ENCODE measurements at regions not wholly inside any gene's neighbourhood (a gene's known extent, or its start where the extent isn't known, plus 50 kb on each side); places are given as distances from the start of the nearest gene placed in this dataset.
"Not testable (repeated sequence)": the region's sequence is repeated elsewhere in the genome, so short reads cannot be mapped to it uniquely, and the experiment has no call there.

DNA sequence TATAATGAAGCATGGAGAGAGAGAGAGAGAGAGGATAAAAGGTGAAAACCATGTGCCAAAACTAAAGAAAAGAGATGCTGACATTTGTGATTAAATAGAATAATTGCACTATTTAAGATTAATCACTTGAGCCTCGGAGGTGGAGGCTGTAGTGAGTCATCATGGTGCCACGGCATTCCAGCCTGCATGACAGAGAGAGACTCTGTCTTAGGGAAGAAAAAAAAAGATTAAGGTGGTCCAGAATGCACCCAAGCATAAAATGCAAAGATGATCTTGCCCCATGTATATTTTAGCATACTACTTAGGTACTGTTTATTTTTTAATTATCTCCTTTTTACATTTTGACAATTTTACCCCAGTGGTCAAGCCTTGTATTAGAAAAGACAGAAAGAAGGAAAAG is 742.5 kb downstream of the SPATA31A1 start:
- DNase-seq; intact Hi-C loops (cut with DNase I); H3K27ac ChIP-seq; H3K4me3 ChIP-seq; H3K36me3 ChIP-seq; H3K9me3 ChIP-seq; H3K4me1 ChIP-seq; H3K27me3 ChIP-seq: not testable (repeated sequence)
- 22 to 29% methylated on average over 2 of the region's 2 CpGs for WGBS, 2 donors

DNA sequence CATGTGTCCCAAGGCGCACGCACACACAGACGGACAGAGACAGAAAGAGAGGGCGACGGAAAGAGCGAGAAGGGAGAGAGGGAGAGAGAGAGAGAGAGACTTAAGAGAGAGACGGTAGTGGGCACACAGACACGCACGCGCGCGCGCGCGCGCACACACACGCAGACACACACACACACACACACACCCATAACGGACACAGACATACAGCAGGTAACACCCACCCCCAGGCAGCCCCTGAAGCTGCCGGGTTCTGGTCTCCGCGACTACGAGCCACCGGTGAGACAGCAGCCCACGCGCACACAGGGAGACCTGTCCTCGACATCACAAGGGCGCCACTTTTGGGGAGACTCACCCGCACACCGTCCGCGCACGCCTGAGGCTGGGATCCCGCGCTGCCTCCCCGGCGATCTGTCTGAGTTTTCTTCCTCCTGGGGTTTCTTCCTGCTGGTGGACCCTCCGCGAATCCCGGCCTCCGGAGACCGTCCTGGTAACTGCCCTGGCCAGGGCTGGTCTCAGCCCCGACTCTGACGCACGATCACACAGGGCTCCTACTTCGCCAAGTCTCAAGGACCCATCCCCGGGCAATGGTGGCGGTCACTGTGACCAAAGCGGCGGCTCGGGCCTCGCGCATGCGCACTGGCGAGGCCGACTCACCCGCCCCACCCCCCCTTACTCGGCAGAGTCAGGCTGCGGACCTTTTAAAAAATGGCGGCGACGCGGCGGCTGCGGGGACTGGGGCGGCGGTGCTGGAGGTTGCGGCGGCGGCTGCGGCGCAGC is 750.7 kb downstream of the SPATA31A1 start:
- Histone ChIP-seq H3K27ac (peak overlapping the region in 3 of 4 donors; percentile 71 to 89 (median 73)), H3K4me3 (peak overlapping the region in 3 of 4 donors; percentile 28 to 72 (median 65))
- H3K9me3 ChIP-seq; DNase-seq; H3K27me3 ChIP-seq; H3K4me1 ChIP-seq; H3K36me3 ChIP-seq; intact Hi-C loops (cut with DNase I): not testable (repeated sequence)
- WGBS, 2 donors = no CpG with 5 or more reads among the region's 71 CpGs

DNA sequence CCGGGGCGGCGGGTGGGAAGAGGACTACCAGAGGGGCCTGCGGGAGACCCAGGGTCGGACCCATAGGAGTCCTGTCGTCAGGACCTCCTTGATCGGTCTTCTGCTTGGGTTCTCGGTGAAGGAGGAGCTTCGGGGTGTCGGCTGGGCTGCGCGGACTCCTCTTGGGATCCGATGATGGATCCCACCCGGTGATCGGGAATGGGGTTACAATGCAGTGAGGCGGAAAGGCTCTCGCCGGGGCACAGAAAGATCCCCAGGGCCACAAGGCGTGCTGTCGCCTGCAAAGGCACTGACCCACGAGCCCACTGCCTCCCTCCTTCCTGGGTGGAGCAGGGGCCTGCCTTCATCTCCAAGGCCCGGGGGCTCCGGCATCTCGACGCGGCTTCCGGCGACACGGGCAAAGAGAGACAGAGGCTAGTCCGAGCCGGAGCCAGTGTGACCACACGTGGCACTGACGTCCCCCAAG is 751.3 kb downstream of the SPATA31A1 start:
- H3K4me1 ChIP-seq; intact Hi-C loops (cut with DNase I); H3K36me3 ChIP-seq; H3K27me3 ChIP-seq; DNase-seq; H3K9me3 ChIP-seq: not testable (repeated sequence)
- peak overlapping the region in 3 of 4 donors; percentile 23 to 72 (median 65) for H3K4me3 ChIP-seq
- no CpG with 5 or more reads among the region's 33 CpGs for WGBS, 2 donors
- H3K27ac ChIP-seq = peak overlapping the region in 3 of 4 donors; percentile 34 to 89 (median 71)

DNA sequence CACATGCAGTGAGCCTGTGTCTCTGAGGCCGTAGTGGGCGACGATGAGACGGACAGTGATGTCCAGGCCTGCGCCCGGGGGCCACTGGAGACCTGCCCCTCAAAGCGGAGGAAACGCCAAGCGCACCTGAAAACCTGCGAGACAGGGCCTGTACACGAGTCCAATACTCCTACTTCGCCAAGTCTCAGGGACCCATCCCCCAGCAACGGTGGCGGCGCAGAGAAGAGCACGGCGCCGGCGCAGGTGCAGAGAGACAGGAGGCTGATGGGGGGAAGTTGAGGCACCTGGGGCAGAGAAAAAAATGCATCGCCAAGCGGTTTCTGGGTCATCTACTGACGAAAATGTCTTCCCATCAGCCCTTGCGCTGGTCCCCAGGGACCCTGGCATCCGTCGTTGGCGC is 751.8 kb downstream of the SPATA31A1 start:
- DNase-seq; intact Hi-C loops (cut with DNase I); H3K27me3 ChIP-seq; H3K4me1 ChIP-seq; H3K9me3 ChIP-seq; H3K36me3 ChIP-seq: not testable (repeated sequence)
- Histone ChIP-seq H3K27ac (peak overlapping the region in 1 of 4 donors; percentile 89), H3K4me3 (peak overlapping the region in 2 of 4 donors; percentile 65 to 72)
- no CpG with 5 or more reads among the region's 26 CpGs for WGBS, 2 donors

DNA sequence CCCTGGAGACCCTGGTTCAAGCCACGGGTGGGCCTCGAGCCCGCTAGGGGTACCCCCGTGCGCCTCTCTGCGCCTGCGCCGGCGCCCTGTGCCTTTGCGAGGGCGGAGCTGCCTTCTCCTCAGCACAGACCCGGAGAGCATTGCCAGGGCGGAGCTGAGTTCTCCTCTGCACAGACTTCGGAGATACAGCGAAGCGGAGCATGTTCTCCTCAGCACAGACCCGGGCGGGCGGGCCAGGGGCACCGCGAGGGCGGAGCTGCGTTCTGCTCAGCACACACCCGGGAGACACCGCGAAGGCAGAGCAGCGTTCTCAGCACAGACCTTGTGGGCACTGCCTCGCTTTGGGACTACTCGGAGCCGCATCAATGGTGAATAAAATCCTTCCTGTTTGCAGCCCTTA is 753.0 kb downstream of the SPATA31A1 start:
- no CpG with 5 or more reads among the region's 30 CpGs for WGBS, 2 donors
- H3K4me3 ChIP-seq; H3K36me3 ChIP-seq; H3K9me3 ChIP-seq; H3K4me1 ChIP-seq; H3K27ac ChIP-seq; intact Hi-C loops (cut with DNase I); DNase-seq; H3K27me3 ChIP-seq: not testable (repeated sequence)

DNA sequence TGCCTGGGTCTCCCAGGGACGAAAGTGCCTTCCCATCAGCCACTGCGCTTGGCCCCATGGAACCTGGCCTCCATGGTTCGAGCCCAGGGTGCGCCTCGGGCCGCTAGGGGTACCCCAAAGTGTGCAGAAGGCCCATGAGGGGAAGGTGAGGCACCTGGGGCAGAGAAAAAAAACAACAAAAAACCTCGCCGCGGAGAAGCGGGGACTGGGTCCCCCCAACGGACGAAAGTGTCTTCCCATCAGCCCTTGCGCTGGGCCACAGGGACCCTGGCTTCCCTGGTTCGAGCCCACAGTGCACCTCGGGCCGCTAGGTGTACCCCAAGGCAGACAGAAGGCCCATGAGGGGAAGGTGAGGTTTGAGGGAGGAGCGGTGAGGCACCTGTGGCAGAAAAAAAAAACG is 755.3 kb downstream of the SPATA31A1 start:
- intact Hi-C loops (cut with DNase I); DNase-seq: not testable (repeated sequence)

DNA sequence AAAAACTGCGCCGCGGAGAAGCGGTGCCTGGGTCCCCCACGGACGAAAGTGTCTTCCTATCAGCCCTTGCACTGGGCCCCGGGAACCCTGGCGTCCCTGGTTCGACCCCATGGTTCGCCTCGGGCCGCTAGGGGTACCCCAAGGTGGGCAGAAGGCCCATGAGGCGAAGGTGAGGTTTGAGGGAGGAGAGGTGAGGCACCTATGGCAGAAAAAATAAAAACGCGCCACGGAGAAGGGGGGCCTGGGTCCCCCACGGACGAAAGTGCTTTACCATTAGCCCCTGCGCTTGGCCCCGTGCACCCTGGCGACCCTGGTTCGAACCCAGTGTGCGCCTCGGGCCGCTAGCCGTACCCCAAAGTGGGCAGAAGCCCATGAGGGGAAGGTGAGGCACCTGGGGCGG is 756.1 kb downstream of the SPATA31A1 start:
- H3K27ac ChIP-seq; H3K36me3 ChIP-seq; H3K9me3 ChIP-seq; intact Hi-C loops (cut with DNase I); H3K27me3 ChIP-seq; H3K4me3 ChIP-seq; H3K4me1 ChIP-seq; DNase-seq: not testable (repeated sequence)
- WGBS, 2 donors = no CpG with 5 or more reads among the region's 27 CpGs

More for the DNA sequence above, 755.3 kb downstream of the SPATA31A1 start:
- WGBS, 2 donors = no CpG with 5 or more reads among the region's 18 CpGs
- H3K4me3 ChIP-seq, H3K27me3 ChIP-seq, H3K4me1 ChIP-seq, H3K9me3 ChIP-seq, H3K36me3 ChIP-seq, H3K27ac ChIP-seq: not testable (repeated sequence)

DNA sequence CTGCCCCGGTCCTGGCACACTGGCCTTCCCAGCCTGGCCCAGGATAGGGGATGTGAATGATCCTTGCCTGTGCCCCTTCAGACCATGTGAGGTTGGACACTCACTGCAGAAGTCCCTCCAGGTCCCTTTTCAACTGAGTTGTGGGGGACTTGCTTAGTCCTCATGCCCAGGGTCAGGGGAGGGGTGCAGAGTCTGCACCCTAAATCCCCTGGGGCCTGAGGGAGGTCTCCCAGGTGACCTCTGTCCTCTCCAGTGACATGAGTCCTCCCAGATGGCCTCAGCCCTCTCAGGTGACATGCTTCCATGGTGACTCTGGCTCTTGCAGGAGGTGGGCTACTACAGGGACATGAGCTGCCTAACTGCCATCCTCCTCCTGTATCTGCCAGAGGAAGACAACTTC is 775.1 kb downstream of the SPATA31A1 start:
- no CpG with 5 or more reads among the region's 1 CpG for WGBS, 2 donors
- DNase-seq; H3K4me1 ChIP-seq; intact Hi-C loops (cut with DNase I); H3K4me3 ChIP-seq; H3K27me3 ChIP-seq; H3K36me3 ChIP-seq; H3K9me3 ChIP-seq; H3K27ac ChIP-seq: not testable (repeated sequence)

DNA sequence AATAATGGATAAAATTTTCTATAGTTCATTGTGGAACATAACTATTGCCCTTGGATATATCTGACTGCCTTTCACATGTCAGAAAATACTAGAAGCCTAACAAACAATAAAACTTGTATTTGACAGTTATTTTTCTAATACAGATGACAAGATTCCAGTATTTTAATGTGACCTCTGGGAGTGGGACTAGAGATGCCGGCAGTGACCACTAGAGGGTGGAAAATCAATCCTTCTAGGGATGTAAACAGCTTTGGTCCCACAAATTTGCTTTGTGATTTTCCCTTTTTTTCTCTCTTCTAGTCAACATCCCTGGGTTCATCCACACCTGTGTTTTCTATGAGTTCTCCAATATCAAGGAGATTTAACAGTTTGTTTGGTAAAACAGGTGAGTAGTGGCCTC is 813.7 kb downstream of the SPATA31A1 start:
- H3K27ac ChIP-seq; intact Hi-C loops (cut with DNase I); H3K4me1 ChIP-seq; DNase-seq; H3K4me3 ChIP-seq; H3K9me3 ChIP-seq; H3K27me3 ChIP-seq; H3K36me3 ChIP-seq: not testable (repeated sequence)
- no CpG with 5 or more reads among the region's 1 CpG for WGBS, 2 donors

DNA sequence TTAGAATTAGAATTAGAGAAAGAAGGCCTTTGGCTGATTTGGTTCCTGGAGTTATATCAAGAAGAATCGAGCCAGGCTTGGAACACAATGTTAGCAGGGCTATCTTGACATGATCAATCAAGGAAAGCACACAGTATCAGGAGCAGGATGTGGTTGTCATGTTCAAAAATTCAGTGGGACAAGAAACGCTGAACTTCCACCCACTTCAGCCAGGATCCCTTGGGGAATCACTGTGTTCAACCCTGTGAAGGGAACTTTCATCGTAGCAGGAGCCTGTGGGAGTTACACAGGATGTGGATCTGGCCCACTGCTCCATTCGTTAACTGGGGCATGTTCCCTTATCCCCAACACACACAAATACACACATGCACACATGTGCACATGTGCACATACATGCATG is 817.8 kb downstream of the SPATA31A1 start:
- H3K27me3 ChIP-seq; H3K36me3 ChIP-seq; H3K4me3 ChIP-seq; DNase-seq; H3K27ac ChIP-seq; intact Hi-C loops (cut with DNase I); H3K4me1 ChIP-seq; H3K9me3 ChIP-seq: not testable (repeated sequence)
- no CpG with 5 or more reads among the region's 4 CpGs for WGBS, 2 donors

DNA sequence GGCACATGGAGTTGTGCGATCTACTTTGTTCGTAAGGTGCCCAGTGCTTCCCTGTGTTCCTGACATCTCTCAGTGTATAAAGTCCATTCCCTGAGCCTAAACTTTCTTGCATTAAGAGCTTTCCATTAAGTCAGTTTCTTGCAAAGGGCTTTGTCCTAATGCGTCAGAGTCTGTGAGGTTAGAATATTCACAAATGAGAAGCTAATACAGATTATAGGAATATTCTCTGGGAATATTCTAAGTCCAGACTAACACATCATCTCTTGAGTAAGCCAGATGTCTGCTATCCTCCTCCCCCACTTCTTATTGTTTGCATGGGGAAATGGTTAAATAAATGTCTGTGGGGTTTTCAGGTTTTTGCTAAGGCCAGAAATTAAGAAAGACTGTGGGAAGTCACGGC is 818.6 kb downstream of the SPATA31A1 start:
- intact Hi-C loops (cut with DNase I) = not testable (repeated sequence)

DNA sequence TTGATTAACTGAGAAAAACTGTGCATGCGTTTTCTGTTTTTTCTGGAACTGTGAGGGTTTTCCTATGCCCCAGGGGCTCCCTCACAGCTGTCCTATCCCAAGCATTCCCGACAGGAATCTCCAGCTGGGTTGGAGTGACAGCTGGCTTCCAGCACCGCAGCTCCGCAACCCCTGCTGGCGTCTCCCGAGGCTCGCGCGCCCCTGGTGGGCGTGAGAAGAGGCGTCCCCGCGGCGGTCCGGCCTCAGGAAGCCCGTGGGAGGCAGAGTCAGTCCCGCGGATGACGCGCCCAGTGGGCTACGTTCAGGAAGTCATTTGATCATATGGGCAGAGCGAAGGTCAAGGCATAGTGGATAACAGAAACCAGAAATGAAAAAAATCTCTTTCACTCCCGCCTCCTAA is 821.9 kb downstream of the SPATA31A1 start:
- WGBS, 2 donors = 27% methylated on average over 2 of the region's 23 CpGs; no CpG with 5 or more reads in 1 of the 2 donors
- H3K27me3 ChIP-seq; DNase-seq; H3K36me3 ChIP-seq; H3K4me1 ChIP-seq; H3K4me3 ChIP-seq; H3K27ac ChIP-seq; intact Hi-C loops (cut with DNase I); H3K9me3 ChIP-seq: not testable (repeated sequence)

More for the DNA sequence above, 818.6 kb downstream of the SPATA31A1 start:
- H3K4me3 ChIP-seq, H3K9me3 ChIP-seq, DNase-seq, H3K27ac ChIP-seq, H3K27me3 ChIP-seq, H3K4me1 ChIP-seq, H3K36me3 ChIP-seq: not testable (repeated sequence)
- no CpG with 5 or more reads among the region's 4 CpGs for WGBS, 2 donors

DNA sequence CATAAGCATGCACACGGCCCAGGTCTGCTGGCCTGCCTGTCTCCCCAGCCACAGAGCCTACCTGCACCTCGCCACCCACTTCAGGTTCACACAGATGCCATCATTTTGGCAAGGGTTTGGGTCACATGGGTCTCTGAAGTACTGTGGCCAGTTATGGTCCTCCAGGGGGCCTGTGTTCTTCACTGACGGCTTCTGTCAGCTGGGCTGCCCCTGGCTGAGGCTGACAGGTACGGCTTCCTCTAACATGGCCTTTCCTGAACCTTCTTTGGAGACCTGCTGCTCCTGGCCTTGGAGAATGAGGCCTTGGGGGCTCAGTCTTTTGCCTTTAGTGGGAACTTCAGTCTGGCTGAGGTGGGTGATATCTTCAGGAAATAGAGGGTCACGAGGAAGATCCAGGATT is 835.9 kb downstream of the SPATA31A1 start:
- WGBS, 2 donors = 40% methylated on average over 1 of the region's 5 CpGs; no CpG with 5 or more reads in 1 of the 2 donors
- H3K36me3 ChIP-seq; H3K27me3 ChIP-seq; H3K9me3 ChIP-seq; H3K4me3 ChIP-seq; H3K27ac ChIP-seq; DNase-seq; H3K4me1 ChIP-seq; intact Hi-C loops (cut with DNase I): not testable (repeated sequence)

DNA sequence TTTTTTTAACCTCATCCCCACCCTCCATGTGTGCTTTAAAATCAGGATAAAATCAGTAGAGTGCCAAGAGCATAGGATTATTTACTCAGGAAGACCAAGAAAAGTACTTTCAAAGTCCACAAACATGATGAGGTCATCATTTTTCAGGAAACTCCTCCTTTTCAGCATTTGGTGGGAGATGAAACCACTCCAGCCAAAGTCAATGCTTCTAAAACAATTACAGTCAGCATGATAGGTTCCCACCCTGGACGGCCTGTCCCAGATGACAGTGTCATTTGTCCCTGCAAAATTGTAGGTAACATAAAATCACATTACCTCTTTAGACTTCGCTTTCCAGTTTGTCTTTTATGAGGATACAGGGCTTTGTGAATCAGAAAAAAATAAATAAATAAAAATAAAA is 836.7 kb downstream of the SPATA31A1 start:
- no CpG with 5 or more reads among the region's 2 CpGs for WGBS, 2 donors
- H3K4me3 ChIP-seq; H3K9me3 ChIP-seq; H3K27me3 ChIP-seq; H3K27ac ChIP-seq; intact Hi-C loops (cut with DNase I); H3K36me3 ChIP-seq; DNase-seq; H3K4me1 ChIP-seq: not testable (repeated sequence)

Measured in esophagus squamous epithelium (tissue), 5 donors.